ENCODE measurements at regions not wholly inside any gene's neighbourhood (a gene's known extent, or its start where the extent isn't known, plus 50 kb on each side); places are given as distances from the start of the nearest gene placed in this dataset.

- H3K79me2 ChIP-seq (ENCODE audit: control insufficient read depth, insufficient read depth, low read length): no peaks in the 10 kb centered on the region
- no peak for TF ChIP-seq EZH2 (IDR thresholded peaks at IDR 0.05; ENCODE audit: low read length, missing control alignments)
- no peak for TF ChIP-seq CTCF (conservative IDR thresholded peaks at IDR 0.05 in 1 of 2, IDR thresholded peaks at IDR 0.05 in 1 of 2; ENCODE audit: low read depth in 1 of 2, low read length in 2 of 2)
- no peaks in the 10 kb centered on the region for H3K27me3 ChIP-seq (ENCODE audit: control insufficient read depth, insufficient read depth, low read length)
- H3K27ac ChIP-seq (ENCODE audit: insufficient read depth, low read length): no peak overlapping the region
- H3K4me1 ChIP-seq (ENCODE audit: control insufficient read depth, extremely low read depth, insufficient read depth, low read length): peaks cover 2% of the 10 kb centered on the region
- H4K20me1 ChIP-seq (ENCODE audit: control insufficient read depth, extremely low read depth, insufficient read depth, low read length): no peaks in the 10 kb centered on the region
- no peak overlapping the region for H3K9ac ChIP-seq (ENCODE audit: insufficient read depth, low read length)
- no peaks in the 10 kb centered on the region for H3K9me3 ChIP-seq (ENCODE audit: control insufficient read depth, insufficient read depth, low read depth, low read length)
- no peak overlapping the region for H3K4me2 ChIP-seq (ENCODE audit: extremely low read depth, insufficient read depth, low read length)
- H3K4me3 ChIP-seq (replicated peaks in 1 of 4; ENCODE audit: control extremely low read depth in 1 of 4, insufficient read depth in 1 of 4, low read depth in 3 of 4, low read length in 4 of 4): no peak overlapping the region
- DNase-seq (ENCODE audit: low read depth in 2 of 2): no peak
- no peak overlapping the region for H2AFZ ChIP-seq (ENCODE audit: low read length)
- H3K36me3 ChIP-seq (ENCODE audit: control insufficient read depth, insufficient read depth, low read length): no peaks in the 10 kb centered on the region
These were observed 67.1 kb upstream of the SLC1A1 start for GRCh38 chr9:4423207-4423610.

GRCh38 chr9:4422495-4422894, 67.8 kb upstream of the SLC1A1 start:
- DNase-seq (ENCODE audit: low read depth in 2 of 2): no peak
- Histone ChIP-seq H4K20me1 (ENCODE audit: control insufficient read depth, extremely low read depth, insufficient read depth, low read length) (no peaks in the 10 kb centered on the region), H3K27ac (ENCODE audit: insufficient read depth, low read length) (no peak overlapping the region), H2AFZ (ENCODE audit: low read length) (no peak overlapping the region), H3K4me3 (replicated peaks in 1 of 4; ENCODE audit: control extremely low read depth in 1 of 4, insufficient read depth in 1 of 4, low read depth in 3 of 4, low read length in 4 of 4) (no peak overlapping the region), H3K36me3 (ENCODE audit: control insufficient read depth, insufficient read depth, low read length) (no peaks in the 10 kb centered on the region), H3K4me1 (ENCODE audit: control insufficient read depth, extremely low read depth, insufficient read depth, low read length) (peaks cover 3% of the 10 kb centered on the region), H3K9ac (ENCODE audit: insufficient read depth, low read length) (no peak overlapping the region), H3K4me2 (ENCODE audit: extremely low read depth, insufficient read depth, low read length) (no peak overlapping the region), H3K9me3 (ENCODE audit: control insufficient read depth, insufficient read depth, low read depth, low read length) (no peaks in the 10 kb centered on the region), H3K79me2 (ENCODE audit: control insufficient read depth, insufficient read depth, low read length) (no peaks in the 10 kb centered on the region), H3K27me3 (ENCODE audit: control insufficient read depth, insufficient read depth, low read length) (no peaks in the 10 kb centered on the region)
- TF ChIP-seq EZH2 (IDR thresholded peaks at IDR 0.05; ENCODE audit: low read length, missing control alignments): no peak
- no peak for TF ChIP-seq CTCF (conservative IDR thresholded peaks at IDR 0.05 in 1 of 2, IDR thresholded peaks at IDR 0.05 in 1 of 2; ENCODE audit: low read depth in 1 of 2, low read length in 2 of 2)

GRCh38 chr9:4421847-4422246, 68.4 kb upstream of the SLC1A1 start:
- Histone ChIP-seq H3K36me3 (ENCODE audit: control insufficient read depth, insufficient read depth, low read length) (no peaks in the 10 kb centered on the region), H3K79me2 (ENCODE audit: control insufficient read depth, insufficient read depth, low read length) (no peaks in the 10 kb centered on the region), H3K27ac (ENCODE audit: insufficient read depth, low read length) (no peak overlapping the region), H3K4me2 (ENCODE audit: extremely low read depth, insufficient read depth, low read length) (no peak overlapping the region), H3K4me3 (replicated peaks in 1 of 4; ENCODE audit: control extremely low read depth in 1 of 4, insufficient read depth in 1 of 4, low read depth in 3 of 4, low read length in 4 of 4) (no peak overlapping the region), H4K20me1 (ENCODE audit: control insufficient read depth, extremely low read depth, insufficient read depth, low read length) (no peaks in the 10 kb centered on the region), H2AFZ (ENCODE audit: low read length) (no peak overlapping the region), H3K27me3 (ENCODE audit: control insufficient read depth, insufficient read depth, low read length) (no peaks in the 10 kb centered on the region), H3K9ac (ENCODE audit: insufficient read depth, low read length) (no peak overlapping the region), H3K9me3 (ENCODE audit: control insufficient read depth, insufficient read depth, low read depth, low read length) (no peaks in the 10 kb centered on the region), H3K4me1 (ENCODE audit: control insufficient read depth, extremely low read depth, insufficient read depth, low read length) (peaks cover 4% of the 10 kb centered on the region)
- TF ChIP-seq CTCF (conservative IDR thresholded peaks at IDR 0.05 in 1 of 2, IDR thresholded peaks at IDR 0.05 in 1 of 2; ENCODE audit: low read depth in 1 of 2, low read length in 2 of 2) (no peak), EZH2 (IDR thresholded peaks at IDR 0.05; ENCODE audit: low read length, missing control alignments) (no peak)
- DNase-seq (ENCODE audit: low read depth in 2 of 2): no peak
